Natural killer cell treated with Interleukin-12 subunit alpha and Interleukin-12 subunit beta and Interleukin-15 and Interleukin-18, amount 100 ng/mL, for 72 hours (primary cell): ENCODE measurements at regions not wholly inside any gene's neighbourhood (a gene's known extent, or its start where the extent isn't known, plus 50 kb on each side); places are given as distances from the start of the nearest gene placed in this dataset.

ENCODE experiments used
- ATAC-seq, 2 donors: fragments of 150-1000 bp; cut with Tn5 transposase in 1 of 2; sonication (Bioruptor Pico), chemical (Tn5 transposase) in 1 of 2; 2 replicates each; pipeline ENCODE4 v1.10.0; 2021
- DNase-seq: peaks from one replicate; pipeline ENCODE4 v3.0.0; 2022; ENCODE audit warnings: low spot score
- H3K27ac Mint-ChIP-seq, 2 donors: 1 replicate in 1 of 2; 2 replicates in 1 of 2; pipeline ENCODE4 v1.8.0; 2022; ENCODE audit warnings: mixed read lengths in 2 of 2, mild to moderate bottlenecking in 1 of 2, moderate library complexity in 1 of 2
- H3K27me3 Mint-ChIP-seq, 2 donors: 1 replicate in 1 of 2; 2 replicates in 1 of 2; pipeline ENCODE4 v1.8.0; 2022; ENCODE audit warnings: mixed read lengths in 2 of 2
- H3K36me3 Mint-ChIP-seq: one replicate; pipeline ENCODE4 v1.8.0; 2022; ENCODE audit warnings: mixed read lengths
- H3K4me1 Mint-ChIP-seq, 2 donors: 1 replicate in 1 of 2; 2 replicates in 1 of 2; pipeline ENCODE4 v1.8.0; 2022; ENCODE audit warnings: low read depth in 2 of 2, mixed read lengths in 2 of 2, mild to moderate bottlenecking in 1 of 2
- H3K4me3 Mint-ChIP-seq: one replicate; pipeline ENCODE4 v1.8.0; 2022; ENCODE audit warnings: mixed read lengths
- H3K9me3 Mint-ChIP-seq: 2 replicates; pipeline ENCODE4 v1.8.0; 2022; ENCODE audit warnings: mixed read lengths

DNA sequence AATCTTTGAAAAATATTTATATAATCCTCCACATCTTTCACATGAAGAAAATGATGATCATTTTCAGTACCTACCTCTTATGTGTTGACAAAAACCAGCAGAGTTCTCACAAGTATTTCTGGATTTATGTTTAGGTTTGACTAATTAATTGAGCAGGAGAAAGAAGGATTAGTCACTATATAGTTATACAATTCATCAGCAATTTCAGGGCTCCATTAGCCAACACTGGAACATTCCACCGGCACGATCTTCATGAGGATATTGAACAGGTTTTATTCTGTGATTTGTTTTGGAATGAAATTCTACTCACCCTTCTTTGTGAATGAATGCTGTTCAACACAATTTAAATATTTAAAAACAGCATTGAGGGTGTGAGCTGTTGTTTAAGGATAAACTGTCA, 163.2 kb downstream of the SEM1 start:
- H3K27ac Mint-ChIP-seq, result no peak overlapping the region
- no peaks in the 10 kb centered on the region for H3K9me3 Mint-ChIP-seq
- H3K27me3 Mint-ChIP-seq, result peaks cover 3 to 14% of the 10 kb centered on the region in 2 donors
- H3K36me3 Mint-ChIP-seq, result no peaks in the 10 kb centered on the region
- no peak for DNase-seq
- no peak for ATAC-seq
- no peak overlapping the region for H3K4me3 Mint-ChIP-seq
- no peaks in the 10 kb centered on the region for H3K4me1 Mint-ChIP-seq

DNA sequence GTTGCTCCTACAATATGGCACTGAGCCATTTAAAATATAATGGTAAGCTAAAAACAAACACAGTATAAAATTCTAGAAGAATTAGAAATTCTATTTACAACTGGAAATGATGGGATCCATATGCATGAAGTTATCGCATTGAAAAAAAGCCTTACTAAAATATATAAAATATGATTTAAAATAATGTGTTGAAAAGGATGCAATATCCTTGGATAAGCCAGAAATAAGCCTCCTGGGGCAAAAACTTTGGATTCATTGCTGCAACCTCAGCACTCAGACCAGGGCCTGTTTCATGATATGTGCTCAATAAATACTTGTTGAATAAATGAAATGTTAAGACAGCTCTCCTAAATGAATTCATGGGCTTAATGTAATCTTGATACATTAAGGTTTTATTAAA, 170.2 kb downstream of the SEM1 start:
- no peaks in the 10 kb centered on the region for H3K36me3 Mint-ChIP-seq
- ATAC-seq (no peak), DNase-seq (no peak)
- no peaks in the 10 kb centered on the region for H3K4me1 Mint-ChIP-seq
- H3K9me3 Mint-ChIP-seq, result no peaks in the 10 kb centered on the region
- H3K27ac Mint-ChIP-seq, result no peak overlapping the region
- peaks cover 7 to 15% of the 10 kb centered on the region in 2 donors for H3K27me3 Mint-ChIP-seq
- no peak overlapping the region for H3K4me3 Mint-ChIP-seq

DNA sequence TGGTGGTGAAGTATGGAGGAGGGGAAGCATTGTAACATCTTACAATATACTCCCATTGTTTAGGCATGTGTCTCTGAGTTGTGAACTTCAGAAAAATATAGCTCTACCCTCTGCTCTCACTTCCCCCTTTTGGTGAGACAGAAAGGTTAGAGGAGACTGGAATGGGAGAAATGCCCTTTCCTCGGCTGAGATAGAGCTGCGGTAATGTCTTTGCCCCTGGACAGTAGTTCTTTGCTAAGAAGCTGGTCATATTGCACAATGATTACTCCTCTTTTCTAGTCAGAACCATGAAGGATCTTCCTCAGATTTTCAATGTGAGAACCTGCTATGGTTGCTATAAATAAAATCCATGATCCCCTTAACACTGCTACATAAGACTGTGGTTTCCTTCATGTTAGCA, 171.0 kb downstream of the SEM1 start:
- no peak for DNase-seq
- Mint-ChIP-seq H3K27me3 (peaks cover 7 to 15% of the 10 kb centered on the region in 2 donors), H3K4me3 (no peak overlapping the region), H3K36me3 (no peaks in the 10 kb centered on the region), H3K4me1 (no peaks in the 10 kb centered on the region), H3K9me3 (no peaks in the 10 kb centered on the region), H3K27ac (no peak overlapping the region)
- ATAC-seq, result no peak

DNA sequence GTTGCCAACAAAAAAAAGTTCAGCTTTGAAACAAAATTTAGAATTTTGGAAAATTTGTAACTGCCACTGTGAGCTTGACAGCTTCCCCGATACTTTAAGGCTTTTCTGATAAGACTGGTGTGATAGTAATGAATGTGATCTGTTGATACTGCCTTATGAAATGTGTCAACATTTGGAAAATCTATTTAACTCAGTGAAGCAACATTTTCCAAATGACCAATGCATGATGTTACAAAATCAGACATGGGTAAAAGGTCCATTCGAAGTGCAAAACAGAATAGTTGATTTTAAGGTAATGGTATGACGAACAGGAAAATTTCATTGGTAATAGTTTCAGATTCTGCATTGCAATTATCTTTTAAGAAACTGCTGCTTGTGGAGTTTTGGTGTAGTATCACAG, 175.4 kb downstream of the SEM1 start:
- H3K9me3 Mint-ChIP-seq, result no peaks in the 10 kb centered on the region
- DNase-seq (no peak), ATAC-seq (no peak)
- H3K4me3 Mint-ChIP-seq, result no peak overlapping the region
- no peaks in the 10 kb centered on the region for H3K4me1 Mint-ChIP-seq
- H3K36me3 Mint-ChIP-seq, result no peaks in the 10 kb centered on the region
- no peak overlapping the region for H3K27ac Mint-ChIP-seq
- peaks cover 13 to 41% of the 10 kb centered on the region in 2 donors for H3K27me3 Mint-ChIP-seq

DNA sequence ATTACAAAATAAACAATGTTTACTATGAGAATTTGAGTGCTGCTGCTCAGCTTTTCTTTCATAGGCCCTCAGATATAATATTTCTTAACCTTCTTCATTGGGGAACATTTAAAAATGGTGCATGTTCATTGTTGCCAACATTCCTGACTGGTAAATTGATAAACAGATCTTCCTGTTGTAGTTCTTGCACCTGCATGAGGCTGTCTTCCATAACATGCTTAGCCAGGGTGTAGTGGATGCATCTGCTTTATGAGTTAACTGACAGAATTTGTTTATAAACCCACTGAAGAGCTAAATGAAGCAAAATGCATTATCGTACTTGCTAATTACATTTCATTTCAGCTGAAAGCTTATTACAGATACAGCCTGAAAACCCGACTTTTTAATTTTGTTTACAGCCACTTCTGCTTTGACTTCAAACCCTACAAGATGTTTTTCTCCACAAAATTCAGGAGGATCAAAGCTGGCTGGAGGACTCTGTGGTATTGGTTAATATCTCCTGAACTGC, 177.2 kb downstream of the SEM1 start:
- H3K27ac Mint-ChIP-seq, result no peak overlapping the region
- H3K9me3 Mint-ChIP-seq, result no peaks in the 10 kb centered on the region
- peaks cover 13 to 41% of the 10 kb centered on the region in 2 donors for H3K27me3 Mint-ChIP-seq
- no peak overlapping the region for H3K4me3 Mint-ChIP-seq
- no peak for DNase-seq
- ATAC-seq, result no peak
- no peaks in the 10 kb centered on the region for H3K36me3 Mint-ChIP-seq
- no peaks in the 10 kb centered on the region for H3K4me1 Mint-ChIP-seq

DNA sequence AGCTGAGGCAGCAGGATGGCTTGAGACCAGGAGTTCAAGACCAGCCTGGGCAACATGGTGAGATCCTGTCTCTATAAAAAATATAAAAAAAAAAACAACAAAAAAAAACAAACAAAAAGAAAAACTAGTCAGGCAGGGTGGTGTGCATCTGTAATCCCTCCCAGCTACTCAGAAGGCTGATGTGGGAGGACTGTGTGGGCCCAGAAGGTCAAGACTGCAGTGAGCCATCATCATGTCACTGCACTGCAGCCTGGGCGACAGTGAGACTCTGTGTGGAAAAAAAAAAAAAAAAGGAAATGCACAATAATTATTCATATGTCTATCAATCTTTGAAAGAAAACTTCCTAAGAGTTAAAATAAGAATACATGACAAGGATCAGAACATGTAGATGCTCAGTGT, 178.3 kb downstream of the SEM1 start:
- no peak overlapping the region for H3K4me3 Mint-ChIP-seq
- DNase-seq (no peak), ATAC-seq (no peak)
- no peak overlapping the region for H3K27ac Mint-ChIP-seq
- H3K36me3 Mint-ChIP-seq, result no peaks in the 10 kb centered on the region
- H3K4me1 Mint-ChIP-seq, result no peaks in the 10 kb centered on the region
- H3K27me3 Mint-ChIP-seq, result peaks cover 18 to 47% of the 10 kb centered on the region in 2 donors
- no peaks in the 10 kb centered on the region for H3K9me3 Mint-ChIP-seq

DNA sequence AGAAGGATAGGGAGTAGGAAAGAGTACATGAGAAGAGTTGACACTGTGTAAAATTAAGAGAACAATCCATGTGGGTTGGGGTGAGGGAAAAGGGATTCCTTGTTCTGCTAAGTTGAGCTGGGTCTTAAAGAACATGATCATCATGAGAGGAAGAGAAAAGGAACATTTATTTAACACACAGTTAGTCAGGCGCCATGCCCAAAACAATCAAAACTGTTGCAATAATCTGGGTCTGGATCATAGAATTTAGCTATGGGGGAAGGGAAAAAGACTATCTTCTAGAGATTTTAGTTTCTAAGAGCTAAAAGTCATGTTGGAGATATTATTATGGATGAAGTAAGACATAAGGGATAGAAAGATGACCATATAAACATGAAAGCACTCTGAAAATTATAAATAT, 178.9 kb downstream of the SEM1 start:
- peaks cover 20 to 51% of the 10 kb centered on the region in 2 donors for H3K27me3 Mint-ChIP-seq
- no peaks in the 10 kb centered on the region for H3K4me1 Mint-ChIP-seq
- no peak overlapping the region for H3K4me3 Mint-ChIP-seq
- no peak for DNase-seq
- H3K9me3 Mint-ChIP-seq, result no peaks in the 10 kb centered on the region
- H3K27ac Mint-ChIP-seq, result no peak overlapping the region
- ATAC-seq, result no peak
- H3K36me3 Mint-ChIP-seq, result no peaks in the 10 kb centered on the region

DNA sequence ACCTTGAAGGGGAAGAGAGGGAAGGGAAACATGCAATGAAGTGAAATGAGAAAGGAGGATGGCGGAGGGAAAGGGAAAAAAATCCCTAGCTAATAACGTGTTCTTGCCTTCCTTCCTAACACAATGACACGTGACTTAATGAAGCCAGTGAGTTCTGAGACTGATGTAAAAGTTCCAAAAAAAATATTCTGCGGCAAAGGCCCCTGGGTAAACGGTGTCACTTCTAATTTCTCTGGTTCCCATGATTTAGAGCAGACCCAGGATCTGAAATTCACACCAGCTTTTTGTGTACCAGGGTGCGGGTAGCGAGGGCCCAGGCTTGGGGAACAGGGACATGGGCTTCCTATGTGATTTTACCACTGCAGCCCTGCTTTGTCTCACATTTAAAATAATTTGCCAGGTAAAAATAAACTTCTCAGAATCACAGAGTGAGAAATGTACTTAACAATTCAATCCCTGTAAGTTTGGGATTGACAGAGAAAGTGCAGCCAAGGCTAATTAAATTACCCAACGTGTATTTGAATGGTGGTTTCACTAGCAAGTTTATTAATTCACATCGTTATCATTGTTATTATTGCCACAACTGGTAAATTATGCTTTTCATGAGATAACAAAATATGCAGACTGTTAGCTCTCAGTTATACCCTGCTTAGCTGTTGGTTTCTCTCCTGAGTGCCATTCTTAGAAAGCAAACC, 182.4 kb downstream of the SEM1 start:
- peaks cover 25 to 56% of the 10 kb centered on the region in 2 donors for H3K27me3 Mint-ChIP-seq
- H3K27ac Mint-ChIP-seq, result no peak overlapping the region
- no peak for ATAC-seq
- H3K9me3 Mint-ChIP-seq, result no peaks in the 10 kb centered on the region
- H3K4me3 Mint-ChIP-seq, result no peak overlapping the region
- peaks cover 5% of the 10 kb centered on the region for H3K36me3 Mint-ChIP-seq
- DNase-seq, result no peak
- no peaks in the 10 kb centered on the region for H3K4me1 Mint-ChIP-seq

DNA sequence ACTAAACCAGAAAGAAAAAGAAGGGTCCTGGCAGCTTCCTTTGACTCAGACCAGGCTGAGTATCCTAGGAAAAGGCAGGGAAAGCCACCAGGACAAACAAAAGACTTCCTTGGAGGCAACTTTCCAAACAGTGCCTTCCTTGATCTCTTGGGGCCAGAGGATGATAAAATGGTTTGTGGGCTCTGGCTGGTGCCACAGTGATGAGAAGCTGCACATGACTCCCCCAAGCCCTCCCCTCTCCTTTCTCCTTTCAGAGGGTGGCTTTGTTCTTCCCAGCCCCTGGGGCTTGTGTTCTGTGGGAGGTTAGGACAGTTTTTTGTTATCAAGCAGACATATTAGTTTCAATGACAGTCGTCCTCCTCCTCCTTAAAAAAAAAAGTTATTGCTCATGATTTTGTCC, 183.2 kb downstream of the SEM1 start:
- Mint-ChIP-seq H3K36me3 (peaks cover 5% of the 10 kb centered on the region), H3K9me3 (no peaks in the 10 kb centered on the region), H3K27ac (no peak overlapping the region), H3K4me1 (no peaks in the 10 kb centered on the region), H3K4me3 (no peak overlapping the region), H3K27me3 (peaks cover 25 to 56% of the 10 kb centered on the region in 2 donors)
- ATAC-seq (no peak), DNase-seq (no peak)

DNA sequence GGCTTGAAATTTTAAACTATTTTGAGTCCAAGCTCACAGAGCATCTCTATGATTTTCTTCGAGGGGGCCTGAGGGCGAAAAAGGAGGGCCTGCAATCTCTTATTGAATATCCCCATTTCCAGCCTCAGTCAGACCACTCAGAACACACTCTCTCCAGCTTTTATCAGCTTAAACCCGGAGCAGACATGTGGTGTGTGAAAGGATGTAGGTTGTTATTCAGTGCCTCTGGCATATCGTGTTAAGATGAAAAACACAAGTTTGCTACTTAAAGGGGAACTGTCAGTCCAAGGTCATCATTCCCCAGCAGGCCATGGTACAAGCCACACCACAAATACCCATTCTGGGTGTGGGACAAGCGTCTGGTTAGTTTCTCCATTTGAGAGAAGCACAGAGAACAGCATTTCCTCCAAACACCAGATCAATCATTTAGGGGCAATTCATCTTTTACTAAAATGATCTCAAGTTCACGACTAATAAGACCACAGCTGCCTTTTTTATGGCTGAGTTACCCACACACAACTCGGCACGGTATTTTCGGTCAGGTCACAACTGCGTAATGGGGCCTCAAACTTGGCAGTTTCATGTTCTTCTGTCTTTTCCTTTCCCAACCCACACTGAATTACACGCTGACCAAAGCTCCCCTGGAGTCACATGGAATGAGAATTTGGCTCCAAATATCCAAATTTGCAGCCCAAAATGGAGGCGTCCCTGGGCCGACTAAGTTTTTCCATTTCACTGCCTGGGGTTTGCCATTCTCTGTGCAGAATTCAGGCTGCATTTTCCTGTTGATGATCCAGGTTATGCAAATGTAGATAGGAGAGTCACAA, 188.4 kb downstream of the SEM1 start:
- Mint-ChIP-seq H3K4me1 (no peaks in the 10 kb centered on the region), H3K36me3 (peaks cover 5% of the 10 kb centered on the region), H3K27ac (no peak overlapping the region), H3K4me3 (no peak overlapping the region), H3K9me3 (no peaks in the 10 kb centered on the region), H3K27me3 (peaks cover 20 to 51% of the 10 kb centered on the region in 2 donors)
- ATAC-seq (no peak), DNase-seq (no peak)

DNA sequence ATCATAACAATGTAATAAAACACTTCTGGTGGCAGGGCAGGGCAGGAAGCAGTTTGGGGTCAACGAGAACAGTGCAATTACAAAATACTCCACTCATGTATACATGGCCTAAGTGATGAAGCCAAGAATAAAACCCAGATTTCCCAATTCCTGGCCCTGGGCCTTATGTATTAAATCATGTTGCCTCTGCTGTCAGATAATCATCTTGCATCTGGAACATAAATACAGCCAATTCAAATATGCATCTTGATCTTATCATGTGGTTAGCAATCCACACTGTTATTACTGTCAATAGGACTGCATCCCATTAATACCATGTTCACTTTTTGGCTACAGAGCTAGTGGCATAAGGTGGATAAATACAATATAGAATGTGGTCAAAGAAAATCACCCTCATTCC, 186.5 kb upstream of the SLC25A13 start:
- Mint-ChIP-seq H3K27ac (no peak overlapping the region), H3K4me3 (no peak overlapping the region), H3K36me3 (no peaks in the 10 kb centered on the region), H3K27me3 (peaks cover 15 to 45% of the 10 kb centered on the region in 2 donors), H3K4me1 (no peaks in the 10 kb centered on the region), H3K9me3 (no peaks in the 10 kb centered on the region)
- no peak for DNase-seq
- ATAC-seq, result no peak

DNA sequence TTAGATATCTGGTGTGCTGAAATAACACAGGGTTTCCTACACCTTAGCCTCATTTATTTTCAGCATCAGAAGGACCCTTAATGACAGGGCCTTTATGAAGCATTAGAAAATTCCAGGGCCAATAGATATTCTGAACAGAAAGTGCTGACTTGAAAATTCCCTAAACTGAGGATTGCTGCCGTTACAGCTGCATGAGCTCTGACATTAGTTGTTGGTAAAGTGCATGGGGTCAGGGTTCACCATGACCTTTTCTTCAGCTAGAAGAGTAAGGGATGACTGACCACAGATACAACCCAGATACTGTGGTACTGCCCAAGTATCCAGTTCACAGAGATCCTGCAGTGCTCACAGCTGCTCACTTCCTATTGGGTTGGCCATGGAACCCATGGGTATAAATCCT, 181.7 kb upstream of the SLC25A13 start:
- Mint-ChIP-seq H3K4me3 (no peak overlapping the region), H3K9me3 (no peaks in the 10 kb centered on the region), H3K27ac (no peak overlapping the region), H3K4me1 (no peaks in the 10 kb centered on the region), H3K27me3 (peaks cover 3 to 20% of the 10 kb centered on the region in 2 donors), H3K36me3 (no peaks in the 10 kb centered on the region)
- ATAC-seq (no peak), DNase-seq (no peak)

DNA sequence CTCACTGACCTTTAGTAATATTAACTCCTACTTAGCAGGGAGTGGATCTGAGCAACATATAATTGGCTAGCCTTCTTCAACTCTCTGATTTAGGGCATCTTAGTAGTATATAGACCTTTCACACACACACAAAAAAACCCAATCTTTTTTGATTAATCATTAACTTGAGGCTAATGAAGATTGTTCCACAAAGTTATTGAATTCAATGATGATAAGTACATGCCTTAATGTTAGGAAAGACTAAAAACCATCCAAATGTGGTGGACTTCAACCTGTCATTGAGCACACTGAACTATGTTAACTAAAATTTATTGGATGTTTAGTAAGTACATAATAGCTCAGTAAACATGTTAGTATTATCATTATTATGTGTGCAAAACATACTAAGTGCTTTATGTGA, 179.4 kb upstream of the SLC25A13 start:
- ATAC-seq (no peak), DNase-seq (no peak)
- H3K9me3 Mint-ChIP-seq, result no peaks in the 10 kb centered on the region
- no peak overlapping the region for H3K27ac Mint-ChIP-seq
- H3K36me3 Mint-ChIP-seq, result no peaks in the 10 kb centered on the region
- no peak overlapping the region for H3K4me3 Mint-ChIP-seq
- peaks cover 6 to 8% of the 10 kb centered on the region in 2 donors for H3K27me3 Mint-ChIP-seq
- no peaks in the 10 kb centered on the region for H3K4me1 Mint-ChIP-seq

DNA sequence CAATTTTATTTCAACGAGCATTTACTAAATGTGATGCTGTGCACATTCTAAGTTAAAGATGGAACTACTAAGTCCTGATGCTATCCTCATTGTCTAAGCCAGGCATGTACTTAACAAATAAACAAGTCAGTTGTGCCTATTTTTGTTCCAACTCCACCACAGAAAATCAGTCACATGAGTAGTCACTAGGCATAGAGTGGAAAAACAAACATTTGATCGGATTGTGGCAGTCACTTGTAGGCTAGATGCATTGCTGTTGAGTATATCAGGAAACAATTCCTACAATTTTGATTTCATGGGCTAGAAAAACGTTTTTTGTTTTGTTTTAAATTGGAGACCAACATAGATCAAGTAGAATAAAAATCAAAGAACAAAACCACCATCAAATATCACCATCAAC, 177.6 kb upstream of the SLC25A13 start:
- Mint-ChIP-seq H3K27me3 (peaks cover under 1 to 8% of the 10 kb centered on the region in 2 donors), H3K4me3 (no peak overlapping the region), H3K36me3 (no peaks in the 10 kb centered on the region), H3K4me1 (peaks cover 4 to 10% of the 10 kb centered on the region in 2 donors), H3K9me3 (no peaks in the 10 kb centered on the region), H3K27ac (no peak overlapping the region)
- DNase-seq (no peak), ATAC-seq (no peak)
